ENCODE measurements at regions not wholly inside any gene's neighbourhood (a gene's known extent, or its start where the extent isn't known, plus 50 kb on each side); places are given as distances from the start of the nearest gene placed in this dataset.

DNA sequence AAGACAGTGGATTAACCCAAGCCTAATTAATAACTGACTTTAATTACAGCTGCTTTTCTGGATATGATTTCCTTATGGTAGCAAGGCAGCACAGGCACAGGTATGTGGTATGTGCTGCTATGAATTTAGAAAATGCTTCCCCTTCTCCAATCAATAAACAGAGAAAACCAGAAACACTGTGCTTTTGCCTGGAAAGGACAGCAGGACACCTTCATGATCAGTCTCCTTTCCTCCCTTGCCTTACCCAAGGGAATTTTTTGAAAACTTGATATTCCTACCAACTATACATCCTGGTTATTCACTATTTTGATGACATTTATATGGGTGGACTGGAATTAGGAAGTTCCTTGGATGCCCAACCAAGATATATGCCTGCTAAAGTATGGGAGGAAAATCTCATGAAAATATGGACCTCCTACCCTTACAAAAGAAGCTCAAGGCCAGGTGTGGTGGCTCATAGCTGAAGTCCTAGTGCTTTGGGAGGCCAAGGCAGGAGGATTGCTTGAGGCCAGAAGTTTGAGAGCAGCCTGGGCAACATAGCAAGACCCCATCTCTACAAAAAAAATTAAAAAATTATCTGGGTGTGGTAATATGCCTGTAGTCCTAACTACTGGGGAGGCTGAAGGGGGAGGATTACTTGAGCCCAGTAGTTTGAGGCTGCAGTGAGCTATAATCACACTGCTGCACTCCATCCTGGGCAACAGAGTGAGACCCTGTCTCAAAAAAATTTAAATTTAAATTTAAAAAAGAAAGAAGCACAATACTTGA lies 106.3 kb upstream of the WAC start:
- no peak overlapping the region for H3K4me3 ChIP-seq
- H3K27me3 ChIP-seq, result no peaks in the 10 kb centered on the region
- H3K4me1 ChIP-seq (ENCODE audit: insufficient read depth), result no peaks in the 10 kb centered on the region
- no peaks in the 10 kb centered on the region for H3K9me3 ChIP-seq
- TF ChIP-seq POLR2A (IDR thresholded peaks at IDR 0.05) (no peak), EP300 (IDR thresholded peaks at IDR 0.05) (no peak), CTCF (IDR thresholded peaks at IDR 0.05) (no peak)
- intact Hi-C loops (cut with DNase I), result no loop called here
- no peak for DNase-seq
- H3K36me3 ChIP-seq, result no peaks in the 10 kb centered on the region
- no peak overlapping the region for H3K27ac ChIP-seq

- Histone ChIP-seq H3K9me3 (no peaks in the 10 kb centered on the region), H3K4me1 (ENCODE audit: insufficient read depth) (no peaks in the 10 kb centered on the region), H3K27me3 (no peaks in the 10 kb centered on the region), H3K36me3 (no peaks in the 10 kb centered on the region), H3K27ac (no peak overlapping the region), H3K4me3 (no peak overlapping the region)
- DNase-seq, result no peak
- 82 to 86% (median 83%) methylated on average over 5 of the region's 5 CpGs for WGBS, 3 donors
- intact Hi-C loops (cut with DNase I), result no loop called here
- no peak for TF ChIP-seq CTCF (IDR thresholded peaks at IDR 0.05)
Observed at GRCh38 chr10:28427376-28427775, 105.5 kb upstream of the WAC start.

- H3K27me3 ChIP-seq, result no peaks in the 10 kb centered on the region
- no peak for DNase-seq
- H3K27ac ChIP-seq, result no peak overlapping the region
- H3K4me3 ChIP-seq, result no peak overlapping the region
- TF ChIP-seq CTCF (IDR thresholded peaks at IDR 0.05) (no peak), POLR2A (IDR thresholded peaks at IDR 0.05) (no peak), EP300 (IDR thresholded peaks at IDR 0.05) (no peak)
- intact Hi-C loops (cut with DNase I), result no loop called here
- H3K4me1 ChIP-seq (ENCODE audit: insufficient read depth), result no peaks in the 10 kb centered on the region
- H3K36me3 ChIP-seq, result no peaks in the 10 kb centered on the region
- H3K9me3 ChIP-seq, result no peaks in the 10 kb centered on the region
Observed at GRCh38 chr10:28429045-28429444, 103.9 kb upstream of the WAC start.

DNA sequence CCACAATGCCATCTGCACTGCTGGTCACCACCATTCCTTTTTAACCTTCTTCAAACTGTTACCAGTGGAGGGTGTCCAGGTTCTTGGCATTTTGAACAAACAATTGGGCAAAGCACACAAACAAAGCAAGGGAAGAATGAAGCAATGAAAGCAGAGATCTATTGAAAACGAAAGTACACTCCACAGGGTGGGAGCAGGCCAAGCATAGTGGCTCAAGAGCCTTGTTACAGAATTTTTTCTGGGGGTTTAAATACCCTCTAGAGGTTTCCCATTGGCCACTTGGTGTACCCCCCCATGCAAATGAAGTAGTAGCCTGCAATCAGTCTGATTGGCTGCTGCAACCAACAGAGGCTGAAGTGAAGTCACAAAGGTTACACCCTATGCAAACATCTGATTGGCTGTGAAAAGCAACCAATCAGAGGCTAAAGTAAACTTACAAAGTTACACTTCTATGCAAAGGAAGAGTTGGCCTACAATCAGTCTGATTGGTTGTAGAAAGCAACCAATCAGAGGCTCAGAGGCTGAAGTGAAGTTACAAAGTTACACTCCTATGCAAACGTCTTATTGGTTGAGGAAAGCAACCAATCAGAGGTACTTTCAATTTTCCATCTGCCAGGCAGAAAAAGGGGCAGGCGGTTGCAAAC lies 103.2 kb upstream of the WAC start:
- Histone ChIP-seq H3K4me3 (no peak overlapping the region), H3K9me3 (no peaks in the 10 kb centered on the region), H3K36me3 (no peaks in the 10 kb centered on the region), H3K27ac (no peak overlapping the region), H3K27me3 (no peaks in the 10 kb centered on the region), H3K4me1 (ENCODE audit: insufficient read depth) (no peaks in the 10 kb centered on the region)
- TF ChIP-seq POLR2A (IDR thresholded peaks at IDR 0.05) (no peak), EP300 (IDR thresholded peaks at IDR 0.05) (no peak), CTCF (IDR thresholded peaks at IDR 0.05) (no peak)
- 79 to 91% (median 85%) methylated on average over 3 of the region's 3 CpGs for WGBS, 3 donors
- DNase-seq, result no peak
- intact Hi-C loops (cut with DNase I), result no loop called here

Measured in ovary (tissue), 7 donors.